OCI-M1 (cell line): ENCODE measurements at regions not wholly inside any gene's neighbourhood (a gene's known extent, or its start where the extent isn't known, plus 50 kb on each side); places are given as distances from the start of the nearest gene placed in this dataset.
"Not testable (repeated sequence)": the region's sequence is repeated elsewhere in the genome, so short reads cannot be mapped to it uniquely, and the experiment has no call there.

Experiments used
- DNase-seq: peaks from one replicate; lab custom pipeline; 2025; lab: John Stamatoyannopoulos, UW

- no peak for DNase-seq
Measured at GRCh38 chr15:39419651-39420050, 161.2 kb upstream of the THBS1 start.

GRCh38 chr15:39420123-39420852, 160.6 kb upstream of the THBS1 start:
- DNase-seq = not testable (repeated sequence)

DNA sequence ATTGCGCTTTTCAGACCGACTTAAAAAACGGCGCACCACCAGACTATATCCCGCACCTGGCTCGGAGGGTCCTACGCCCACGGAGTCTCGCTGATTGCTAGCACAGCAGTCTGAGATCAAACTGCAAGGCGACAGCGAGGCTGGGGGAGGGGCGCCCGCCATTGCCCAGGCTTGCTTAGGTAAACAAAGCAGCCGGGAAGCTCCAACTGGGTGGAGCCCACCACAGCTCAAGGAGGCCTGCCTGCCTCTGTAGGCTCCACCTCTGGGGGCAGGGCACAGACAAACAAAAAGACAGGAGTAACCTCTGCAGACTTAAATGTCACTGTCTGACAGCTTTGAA, 160.1 kb upstream of the THBS1 start:
- DNase-seq = not testable (repeated sequence)

DNA sequence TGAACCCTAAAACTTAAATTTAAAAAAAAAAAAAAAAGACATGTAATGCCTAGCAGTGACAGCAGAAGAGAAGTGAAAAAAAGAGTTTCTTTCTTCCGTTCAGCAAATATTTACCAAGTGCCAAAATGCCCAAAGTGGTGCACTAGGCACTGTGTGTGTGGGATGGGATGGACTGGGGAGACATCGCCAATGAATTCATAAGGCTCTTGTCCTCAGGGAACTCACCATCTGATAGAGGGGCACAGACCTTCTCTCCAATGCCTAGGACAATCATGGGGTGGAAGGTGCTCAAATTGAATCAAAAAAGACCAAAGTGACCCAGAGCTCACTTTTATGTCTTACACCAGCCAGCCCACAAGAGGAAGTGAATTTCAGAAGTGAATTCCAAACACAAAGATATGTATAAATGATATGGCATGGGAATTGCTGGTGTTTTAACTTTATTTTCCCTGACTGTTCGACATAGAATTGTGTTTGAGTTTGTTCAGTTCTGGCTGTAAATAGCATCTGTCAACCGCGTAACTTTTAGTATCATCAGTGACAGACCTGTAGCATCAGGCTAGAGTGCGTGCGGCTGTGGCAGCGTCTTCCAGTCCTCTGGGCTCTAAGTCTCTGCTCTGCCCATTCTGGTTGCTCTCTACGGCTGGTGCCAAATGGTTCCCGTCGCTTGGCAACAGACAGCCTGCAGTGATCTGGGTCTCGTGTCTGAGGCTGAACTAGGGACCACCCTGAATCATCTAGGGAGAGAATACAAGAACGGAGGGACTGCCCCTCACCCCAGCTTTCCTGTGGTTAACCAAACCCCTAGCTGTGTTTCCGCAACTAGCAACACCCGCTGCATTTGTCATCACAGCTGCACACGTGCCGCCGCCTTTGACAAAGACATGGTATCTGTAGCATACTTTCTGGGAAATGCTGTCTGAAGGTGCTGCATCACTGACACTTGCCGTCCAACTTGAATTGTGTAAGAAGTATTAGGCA, 154.0 kb upstream of the THBS1 start:
- peak; percentile 83 for DNase-seq

DNA sequence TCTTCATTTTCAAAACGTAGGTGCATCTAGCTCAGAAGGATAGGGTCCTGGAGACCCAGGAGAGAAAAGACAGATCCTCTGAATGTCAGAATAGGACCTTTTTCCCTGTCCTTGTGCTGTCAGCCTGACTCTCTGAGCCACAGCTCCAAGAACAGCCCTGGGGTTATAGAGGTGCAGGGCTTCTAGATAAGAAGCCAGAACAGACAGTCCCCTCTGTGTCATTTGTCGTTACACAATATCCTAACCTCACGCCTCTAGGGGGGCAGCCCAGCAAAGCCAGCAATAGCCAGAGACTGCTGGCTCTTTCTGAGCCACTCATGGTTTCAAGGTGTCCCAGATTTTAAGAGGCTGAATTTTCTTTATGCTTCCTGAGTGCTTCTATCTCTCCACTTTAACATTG, 153.2 kb upstream of the THBS1 start:
- DNase-seq = peak; percentile 66

- DNase-seq = no peak
Measured at GRCh38 chr15:39429898-39430357, 151.0 kb upstream of the THBS1 start.

DNA sequence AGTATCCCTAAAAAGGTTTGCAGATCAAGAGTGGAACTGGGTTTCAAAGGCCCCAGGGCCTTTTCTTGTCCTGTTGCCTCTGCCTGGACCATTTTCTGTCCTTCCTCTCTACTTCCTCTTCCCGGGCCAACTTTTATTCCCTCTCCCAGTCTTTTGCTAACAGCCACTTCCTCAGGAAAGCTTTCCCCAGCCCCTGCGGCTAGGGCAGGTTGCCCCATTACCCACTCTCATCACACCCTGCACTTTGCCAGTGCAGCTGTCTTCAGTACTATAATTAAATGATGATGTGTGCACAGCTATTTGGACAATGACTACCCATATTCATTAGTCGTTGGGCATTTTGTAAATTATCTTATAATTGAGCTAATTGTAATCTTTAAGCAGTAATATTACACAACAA, 150.5 kb upstream of the THBS1 start:
- DNase-seq = no peak

- DNase-seq = no peak
Measured at GRCh38 chr15:39431376-39431775, 149.5 kb upstream of the THBS1 start.

DNA sequence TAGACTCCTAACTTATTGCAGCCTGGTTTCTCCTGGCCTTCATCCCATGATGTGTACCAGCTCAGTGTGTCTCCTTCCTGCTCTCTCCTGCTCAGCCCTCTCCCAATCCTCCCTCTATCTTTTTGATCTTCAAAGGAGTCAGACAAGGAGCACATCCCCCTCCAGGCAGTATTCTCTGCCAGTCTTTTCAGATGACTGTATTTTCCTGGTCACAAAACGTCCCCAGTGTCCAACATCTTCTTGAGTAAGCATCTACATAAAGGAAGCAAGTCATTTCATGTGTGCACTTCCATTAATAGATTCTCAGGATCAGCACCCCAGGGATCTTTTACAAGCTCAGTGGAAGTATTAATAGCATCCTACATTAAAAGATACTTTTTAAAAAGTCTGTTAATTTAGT, 148.9 kb upstream of the THBS1 start:
- no peak for DNase-seq

DNA sequence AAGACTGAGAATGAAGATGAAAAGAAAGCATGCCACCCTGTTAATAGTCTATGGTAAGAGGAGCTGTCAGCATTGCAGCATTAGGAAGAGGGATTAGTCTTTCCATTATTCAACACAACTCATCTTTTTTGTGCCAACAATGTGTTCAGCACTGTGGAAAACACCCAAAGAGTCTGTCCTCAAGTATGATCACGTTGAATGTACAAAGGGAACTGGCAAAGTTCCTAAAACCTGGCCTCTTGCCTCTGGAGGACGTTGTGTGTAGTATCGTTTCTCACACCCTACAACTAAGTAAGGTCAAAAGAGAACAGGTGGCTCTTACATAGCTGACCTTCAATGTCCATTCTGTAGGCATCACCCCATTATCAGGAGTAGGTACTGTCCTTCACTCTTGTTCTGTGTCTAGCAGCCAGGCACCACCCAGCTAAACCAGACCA, 147.9 kb upstream of the THBS1 start:
- no peak for DNase-seq

DNA sequence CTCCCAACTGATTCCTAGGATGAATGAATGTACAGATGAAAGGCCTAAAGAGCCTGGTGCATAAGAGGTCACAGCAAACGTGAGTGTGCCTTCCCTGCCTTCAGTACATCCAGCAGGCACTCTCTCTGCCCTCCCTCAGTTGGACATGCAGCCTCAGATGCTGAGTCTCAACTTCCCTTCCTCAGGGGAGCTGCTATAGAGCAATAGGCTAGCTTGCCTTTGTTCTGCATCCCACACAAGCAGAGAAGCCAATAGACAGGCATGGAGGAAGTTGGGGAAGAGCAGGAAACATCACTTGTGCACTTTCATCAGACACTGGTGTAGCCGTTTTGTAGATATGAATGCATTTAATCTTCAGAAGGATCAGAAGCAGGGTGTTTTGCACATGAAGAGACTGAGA, 147.5 kb upstream of the THBS1 start:
- no peak for DNase-seq

- DNase-seq = no peak
Measured at GRCh38 chr15:39434163-39434562, 146.7 kb upstream of the THBS1 start.

GRCh38 chr15:39434751-39435238, 146.1 kb upstream of the THBS1 start:
- no peak for DNase-seq

DNA sequence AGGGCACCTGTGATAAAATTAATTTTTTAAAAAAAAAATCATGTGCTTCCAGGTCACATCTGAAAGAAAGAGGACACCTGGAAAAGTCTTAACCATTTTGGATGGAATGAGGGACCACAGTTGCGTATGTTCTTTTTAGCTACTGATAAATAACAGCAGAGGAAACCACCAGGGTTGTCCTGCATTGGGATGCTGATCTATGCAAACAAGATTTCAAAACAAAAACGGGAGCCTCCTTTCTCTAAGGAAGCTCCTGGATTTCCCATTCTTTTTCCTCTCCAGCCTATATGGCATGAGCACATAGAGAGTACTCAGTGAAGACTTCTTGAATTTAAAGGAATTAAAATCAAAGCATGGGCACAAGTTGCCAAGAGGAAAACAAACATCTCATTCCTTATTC, 145.6 kb upstream of the THBS1 start:
- no peak for DNase-seq

DNA sequence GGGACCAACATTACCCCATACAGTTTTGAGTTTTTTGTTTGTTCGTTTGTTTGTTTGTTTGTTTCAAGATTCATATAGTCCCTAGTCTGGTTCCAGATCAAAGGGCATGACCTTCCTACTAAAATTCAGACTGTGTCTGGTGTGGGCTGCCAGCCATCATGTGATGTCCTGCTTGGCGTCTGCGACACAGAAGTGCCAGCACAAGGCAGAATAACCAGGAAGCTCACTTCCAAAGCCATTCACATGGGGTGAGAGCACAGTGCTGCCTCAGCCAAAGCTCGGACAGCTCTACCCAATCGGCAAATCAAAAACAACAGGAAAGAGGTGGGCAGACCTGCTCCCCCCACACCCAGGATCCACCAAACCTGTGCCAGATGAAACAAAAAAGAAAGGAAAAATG, 142.6 kb upstream of the THBS1 start:
- no peak for DNase-seq

DNA sequence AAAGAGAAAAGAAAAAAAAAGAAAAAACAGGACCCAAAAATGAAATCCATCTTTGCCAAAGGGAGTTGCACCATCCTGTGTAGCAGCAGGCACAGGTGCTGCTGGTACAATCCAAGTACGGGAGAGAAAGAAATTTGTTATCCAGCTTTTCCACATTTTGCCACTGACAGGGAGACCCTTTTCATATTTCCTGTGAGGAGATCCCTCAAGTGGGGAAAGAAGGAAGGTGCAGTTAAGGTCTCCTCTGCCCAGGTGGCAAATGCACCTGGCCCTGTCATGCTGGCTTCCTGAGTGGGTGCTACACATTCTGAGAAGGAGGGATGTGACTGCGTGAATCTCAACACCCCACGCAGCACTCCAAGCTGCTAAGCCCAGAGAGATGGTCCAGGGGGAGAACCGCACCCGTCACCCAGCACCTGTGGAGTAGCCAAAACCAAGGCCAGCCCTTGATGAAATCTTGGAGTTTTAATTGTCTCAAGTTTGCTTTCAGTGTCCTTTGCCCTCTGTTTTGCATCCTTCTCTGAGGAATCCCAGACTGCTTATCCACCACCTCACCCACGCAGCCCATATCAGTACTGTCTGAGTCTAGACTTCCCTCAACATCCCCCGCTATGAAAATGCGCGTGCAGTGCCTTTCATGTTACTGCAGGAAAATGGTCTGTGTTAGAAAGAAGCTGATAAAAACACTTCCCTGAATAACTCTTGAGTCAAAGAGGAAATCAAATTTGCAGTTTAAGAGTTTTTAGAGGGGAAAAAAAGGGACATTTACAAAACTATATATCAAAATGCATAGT, 141.9 kb upstream of the THBS1 start:
- DNase-seq = peak; percentile 27

DNA sequence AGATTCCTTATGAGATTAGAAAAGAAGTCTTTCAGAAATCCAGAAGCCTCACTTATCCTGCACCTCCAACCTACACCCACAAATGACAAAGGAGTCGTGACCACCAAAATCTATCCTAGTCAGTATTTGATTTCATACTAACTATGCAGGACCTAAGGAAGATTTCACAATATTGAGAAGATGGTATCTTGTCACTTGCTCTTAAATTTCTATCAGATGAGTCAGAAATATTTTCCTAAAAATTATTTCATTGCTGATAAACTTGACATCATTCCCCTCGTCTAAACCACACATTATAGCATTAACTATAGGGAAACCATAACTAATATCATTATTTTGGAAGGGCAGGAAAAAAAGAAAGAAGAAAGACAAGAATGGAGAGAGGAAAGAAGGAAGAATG, 138.0 kb upstream of the THBS1 start:
- no peak for DNase-seq

DNA sequence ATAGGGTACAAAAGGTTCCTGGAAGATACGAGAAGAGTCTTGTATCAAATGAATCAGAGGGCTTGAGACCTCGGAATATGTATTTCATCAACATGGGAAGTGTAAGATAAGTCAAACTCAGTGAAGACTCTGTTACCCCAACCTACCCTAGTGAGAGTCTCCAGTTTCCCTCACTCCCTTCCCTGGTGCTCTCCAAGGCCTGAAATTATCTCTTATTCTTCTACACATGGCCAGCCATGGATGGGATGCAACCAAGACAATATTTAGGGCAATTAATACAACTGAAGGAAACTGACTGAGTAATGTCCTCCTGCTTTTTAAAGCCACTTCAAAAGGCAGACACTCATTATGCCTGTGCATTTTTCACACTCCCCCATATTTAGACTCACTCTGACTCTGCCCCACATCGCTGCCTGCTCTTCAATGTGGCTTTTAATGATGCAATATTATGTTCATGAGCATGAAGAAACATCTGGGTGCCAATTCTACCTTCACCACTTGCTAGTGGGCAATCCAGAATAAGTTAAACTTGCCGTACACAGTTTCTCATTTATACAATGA, 137.1 kb upstream of the THBS1 start:
- no peak for DNase-seq

DNA sequence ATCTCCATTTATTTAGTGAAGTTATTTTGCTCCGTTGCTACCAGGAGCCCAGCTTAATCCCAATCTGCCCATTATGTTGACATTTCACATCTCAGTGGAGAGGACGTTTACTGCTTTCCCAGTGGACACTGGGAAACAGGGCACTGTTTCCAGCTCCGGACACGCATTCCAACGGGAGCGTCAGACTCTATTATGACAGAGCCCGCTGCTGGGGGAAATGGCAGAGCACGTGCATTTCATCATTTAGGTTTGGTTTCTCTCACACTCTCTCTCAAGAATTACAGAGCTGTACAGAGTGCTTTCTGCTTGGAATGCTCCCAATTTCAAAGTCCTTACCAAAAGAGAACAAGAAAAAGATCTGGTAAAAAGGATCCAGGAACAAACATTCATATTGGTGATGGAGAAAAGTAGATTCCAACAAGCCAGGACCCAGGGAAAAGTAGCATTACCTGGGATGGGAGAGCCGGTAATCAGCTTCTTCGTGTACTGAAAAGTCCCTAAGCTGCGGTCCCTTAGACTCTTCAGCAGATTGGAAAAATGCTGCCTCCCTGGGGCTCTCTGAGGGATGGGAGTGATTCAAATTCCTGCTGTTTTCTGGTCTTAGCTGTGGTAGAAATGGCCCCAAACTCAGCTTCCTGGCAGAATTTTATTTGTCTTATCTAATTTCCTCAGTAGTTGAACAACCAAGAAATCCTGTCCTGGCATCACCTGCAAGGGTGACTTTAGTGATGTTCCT, 136.0 kb upstream of the THBS1 start:
- no peak for DNase-seq

- no peak for DNase-seq
Measured at GRCh38 chr15:39445931-39446330, 134.9 kb upstream of the THBS1 start.

DNA sequence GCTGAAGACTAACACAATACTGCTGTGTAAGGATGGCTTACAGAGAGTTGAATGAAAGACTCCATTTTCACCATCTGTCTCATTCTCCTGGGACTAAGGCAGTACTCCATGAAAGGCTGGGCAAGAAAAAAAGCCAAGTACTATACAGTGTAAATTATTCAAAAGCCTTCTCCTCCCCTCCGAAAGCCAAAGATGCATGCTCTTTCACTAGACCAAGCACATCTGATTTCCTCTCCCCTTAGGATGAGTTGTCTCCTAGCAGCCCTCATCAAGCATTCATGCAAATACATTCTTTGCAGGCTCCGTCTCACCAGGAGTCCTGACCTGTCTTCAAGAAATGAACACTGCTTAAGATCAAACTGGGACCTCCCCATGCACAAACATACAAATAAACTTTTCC, 133.5 kb upstream of the THBS1 start:
- no peak for DNase-seq
